ENCODE measurements at regions not wholly inside any gene's neighbourhood (a gene's known extent, or its start where the extent isn't known, plus 50 kb on each side); places are given as distances from the start of the nearest gene placed in this dataset.

DNA sequence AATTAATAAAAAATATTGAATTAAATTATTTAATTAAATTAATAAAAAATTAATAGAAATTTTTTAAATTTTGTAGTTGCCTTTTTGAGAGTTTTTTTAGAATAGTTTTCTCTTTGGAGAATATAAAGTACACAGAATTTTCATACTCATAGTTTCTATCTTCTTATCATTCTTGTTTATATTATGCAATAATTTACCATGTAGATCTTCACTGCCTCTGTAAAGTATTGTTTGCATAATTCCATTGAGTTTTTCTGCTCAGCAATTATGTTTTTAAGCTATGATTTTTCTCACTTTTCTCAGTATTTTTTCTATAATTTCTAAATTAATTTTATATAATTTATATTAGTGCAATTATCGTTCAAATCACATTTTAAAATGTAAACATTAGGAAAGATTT, 50.6 kb upstream of the OXA1L start:
- H3K36me3 ChIP-seq (ENCODE audit: control insufficient read depth in 4 of 4, insufficient read depth in 4 of 4, low read length in 4 of 4): no peaks in the 10 kb centered on the region
- ATAC-seq (ENCODE audit: insufficient read depth, low FRiP score) (no peak), DNase-seq (no peak)
- H3K4me3 ChIP-seq: no peak overlapping the region
- no peaks in the 10 kb centered on the region for H3K9me3 ChIP-seq (ENCODE audit: control insufficient read depth in 4 of 4, insufficient read depth in 3 of 4, low read length in 3 of 4)
- TF ChIP-seq, protein P1, sequence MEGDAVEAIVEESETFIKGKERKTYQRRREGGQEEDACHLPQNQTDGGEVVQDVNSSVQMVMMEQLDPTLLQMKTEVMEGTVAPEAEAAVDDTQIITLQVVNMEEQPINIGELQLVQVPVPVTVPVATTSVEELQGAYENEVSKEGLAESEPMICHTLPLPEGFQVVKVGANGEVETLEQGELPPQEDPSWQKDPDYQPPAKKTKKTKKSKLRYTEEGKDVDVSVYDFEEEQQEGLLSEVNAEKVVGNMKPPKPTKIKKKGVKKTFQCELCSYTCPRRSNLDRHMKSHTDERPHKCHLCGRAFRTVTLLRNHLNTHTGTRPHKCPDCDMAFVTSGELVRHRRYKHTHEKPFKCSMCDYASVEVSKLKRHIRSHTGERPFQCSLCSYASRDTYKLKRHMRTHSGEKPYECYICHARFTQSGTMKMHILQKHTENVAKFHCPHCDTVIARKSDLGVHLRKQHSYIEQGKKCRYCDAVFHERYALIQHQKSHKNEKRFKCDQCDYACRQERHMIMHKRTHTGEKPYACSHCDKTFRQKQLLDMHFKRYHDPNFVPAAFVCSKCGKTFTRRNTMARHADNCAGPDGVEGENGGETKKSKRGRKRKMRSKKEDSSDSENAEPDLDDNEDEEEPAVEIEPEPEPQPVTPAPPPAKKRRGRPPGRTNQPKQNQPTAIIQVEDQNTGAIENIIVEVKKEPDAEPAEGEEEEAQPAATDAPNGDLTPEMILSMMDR (IDR thresholded peaks at IDR 0.05; ENCODE audit: control extremely low read depth, extremely low read depth): no peak
- WGBS, 2 donors: 74 to 78% methylated on average over 1 of the region's 1 CpG
- H3K4me1 ChIP-seq (ENCODE audit: control insufficient read depth in 5 of 5, insufficient read depth in 5 of 5, low read length in 5 of 5): no peaks in the 10 kb centered on the region
- no peak overlapping the region for H3K27ac ChIP-seq (ENCODE audit: low read depth in 1 of 2, low read length in 1 of 2)
- no peak overlapping the region for H3K9ac ChIP-seq (ENCODE audit: insufficient read depth in 1 of 2, low read length in 2 of 2)
- peaks cover 0 to 15% (median 8%) of the 10 kb centered on the region in 3 donors for H3K27me3 ChIP-seq (ENCODE audit: control insufficient read depth in 3 of 3, insufficient read depth in 3 of 3, low read length in 2 of 3)
